HFFc6 (cell line): ENCODE measurements at regions not wholly inside any gene's neighbourhood (a gene's known extent, or its start where the extent isn't known, plus 50 kb on each side); places are given as distances from the start of the nearest gene placed in this dataset.
A peak's percentile ranks its signal among the peaks of the same experiment; 100 is the strongest.

ENCODE experiments used
- DNase-seq: peaks from one replicate; pipeline ENCODE4 v3.0.0-alpha.2; 2018
- H3K27ac Mint-ChIP-seq: 2 replicates; pipeline ENCODE4 v1.8.0; 2020; ENCODE audit warnings: mild to moderate bottlenecking, mixed read lengths
- H3K27me3 Mint-ChIP-seq: 2 replicates; pipeline ENCODE4 v1.8.0; 2021; ENCODE audit warnings: mild to moderate bottlenecking, moderate library complexity, mixed read lengths; ENCODE audit not compliant: insufficient read depth
- H3K36me3 Mint-ChIP-seq: 2 replicates; pipeline ENCODE4 v1.8.0; 2021; ENCODE audit warnings: low read depth, mixed read lengths
- H3K4me1 Mint-ChIP-seq: 2 replicates; pipeline ENCODE4 v1.8.0; 2020; ENCODE audit warnings: low read depth, mixed read lengths
- H3K4me3 Mint-ChIP-seq: 2 replicates; pipeline ENCODE4 v1.8.0; 2020; ENCODE audit warnings: mild to moderate bottlenecking, moderate library complexity, mixed read lengths
- H3K9me3 Mint-ChIP-seq: 2 replicates; pipeline ENCODE4 v1.8.0; 2020; ENCODE audit warnings: mild to moderate bottlenecking, mixed read lengths
- CTCF ChIP-seq: fragments of 200-600 bp; sonication (generic); IDR thresholded peaks from 2 replicates; pipeline ENCODE4 v1.5.0; 2021; ENCODE audit warnings: antibody characterized with exemption, mild to moderate bottlenecking

- no peak for DNase-seq
- Mint-ChIP-seq H3K27me3 (peaks cover 8% of the 10 kb centered on the region), H3K4me3 (no peak overlapping the region), H3K9me3 (no peaks in the 10 kb centered on the region), H3K36me3 (no peaks in the 10 kb centered on the region), H3K27ac (no peak overlapping the region), H3K4me1 (peaks cover 10% of the 10 kb centered on the region)
- TF ChIP-seq CTCF = no peak
Observed at GRCh38 chr5:61800450-61800849, 468.4 kb downstream of the ZSWIM6 start.

- no peak for DNase-seq
- no peaks in the 10 kb centered on the region for H3K9me3 Mint-ChIP-seq
- no peak for TF ChIP-seq CTCF
- peaks cover 8% of the 10 kb centered on the region; the same call in 1 of the 2 replicates for H3K27me3 Mint-ChIP-seq
- no peaks in the 10 kb centered on the region for H3K36me3 Mint-ChIP-seq
- no peak overlapping the region for H3K27ac Mint-ChIP-seq
- no peak overlapping the region for H3K4me3 Mint-ChIP-seq
- peaks cover 17% of the 10 kb centered on the region for H3K4me1 Mint-ChIP-seq
Observed at GRCh38 chr5:61801174-61801573, 469.1 kb downstream of the ZSWIM6 start.

- Mint-ChIP-seq H3K4me1 (peaks cover 18% of the 10 kb centered on the region), H3K27ac (no peak overlapping the region), H3K4me3 (no peak overlapping the region), H3K27me3 (peaks cover 10% of the 10 kb centered on the region; the same call in 1 of the 2 replicates), H3K9me3 (no peaks in the 10 kb centered on the region), H3K36me3 (no peaks in the 10 kb centered on the region)
- TF ChIP-seq CTCF = no peak
- DNase-seq = no peak
Observed at GRCh38 chr5:61802456-61802855, 470.4 kb downstream of the ZSWIM6 start.

GRCh38 chr5:61805101-61805500, 473.0 kb downstream of the ZSWIM6 start:
- peaks cover 14% of the 10 kb centered on the region; the same call in 1 of the 2 replicates for H3K27me3 Mint-ChIP-seq
- peak overlapping the region; percentile 2; the same call in 1 of the 2 replicates for H3K4me3 Mint-ChIP-seq
- TF ChIP-seq CTCF = no peak
- H3K36me3 Mint-ChIP-seq = no peaks in the 10 kb centered on the region
- peak; percentile 71 for DNase-seq
- peaks cover 18% of the 10 kb centered on the region for H3K4me1 Mint-ChIP-seq
- H3K9me3 Mint-ChIP-seq = no peaks in the 10 kb centered on the region
- no peak overlapping the region for H3K27ac Mint-ChIP-seq

- TF ChIP-seq CTCF = no peak
- peaks cover 24% of the 10 kb centered on the region for H3K4me1 Mint-ChIP-seq
- peaks cover 12% of the 10 kb centered on the region for H3K27me3 Mint-ChIP-seq
- no peak overlapping the region for H3K27ac Mint-ChIP-seq
- H3K9me3 Mint-ChIP-seq = no peaks in the 10 kb centered on the region
- H3K36me3 Mint-ChIP-seq = no peaks in the 10 kb centered on the region
- no peak overlapping the region for H3K4me3 Mint-ChIP-seq
- DNase-seq = no peak
Observed at GRCh38 chr5:61806491-61807020, 474.5 kb downstream of the ZSWIM6 start.

GRCh38 chr5:61808091-61808490, 476.0 kb downstream of the ZSWIM6 start:
- H3K27me3 Mint-ChIP-seq = peaks cover 18% of the 10 kb centered on the region
- no peak for TF ChIP-seq CTCF
- no peak for DNase-seq
- H3K4me3 Mint-ChIP-seq = no peak overlapping the region
- H3K4me1 Mint-ChIP-seq = peaks cover 24% of the 10 kb centered on the region
- H3K9me3 Mint-ChIP-seq = no peaks in the 10 kb centered on the region
- H3K36me3 Mint-ChIP-seq = no peaks in the 10 kb centered on the region
- no peak overlapping the region for H3K27ac Mint-ChIP-seq
